GM21619 (cell line): ENCODE measurements at regions not wholly inside any gene's neighbourhood (a gene's known extent, or its start where the extent isn't known, plus 50 kb on each side); places are given as distances from the start of the nearest gene placed in this dataset.
A peak's percentile ranks its signal among the peaks of the same experiment; 100 is the strongest.
"Not testable (repeated sequence)": the region's sequence is repeated elsewhere in the genome, so short reads cannot be mapped to it uniquely, and the experiment has no call there.

Source experiments
- ATAC-seq: cut with Tn5 transposase; IDR thresholded peaks from one replicate; pipeline ENCODE4 v1.9.1; 2021; ENCODE audit not compliant: unreplicated experiment

DNA sequence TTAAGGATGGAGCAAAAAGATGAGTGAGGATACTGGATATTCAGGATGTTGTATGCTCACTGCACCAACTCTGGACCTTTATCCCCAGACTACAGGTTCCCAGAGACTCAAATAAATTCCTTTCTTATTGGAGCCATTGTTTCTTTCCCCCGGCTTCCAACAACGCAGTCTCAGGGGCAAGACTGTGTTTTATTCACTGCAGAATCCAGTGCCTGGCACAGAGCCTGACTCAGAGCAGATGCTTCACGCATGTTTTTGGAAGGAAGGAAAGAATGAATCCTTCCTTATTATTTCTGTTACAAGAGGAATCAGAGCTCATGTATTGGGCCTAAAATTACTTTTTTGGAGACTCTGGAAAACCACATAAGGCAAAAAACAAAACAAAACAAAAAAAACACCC, 96.0 kb upstream of the VGLL4 start:
- no peak for ATAC-seq

DNA sequence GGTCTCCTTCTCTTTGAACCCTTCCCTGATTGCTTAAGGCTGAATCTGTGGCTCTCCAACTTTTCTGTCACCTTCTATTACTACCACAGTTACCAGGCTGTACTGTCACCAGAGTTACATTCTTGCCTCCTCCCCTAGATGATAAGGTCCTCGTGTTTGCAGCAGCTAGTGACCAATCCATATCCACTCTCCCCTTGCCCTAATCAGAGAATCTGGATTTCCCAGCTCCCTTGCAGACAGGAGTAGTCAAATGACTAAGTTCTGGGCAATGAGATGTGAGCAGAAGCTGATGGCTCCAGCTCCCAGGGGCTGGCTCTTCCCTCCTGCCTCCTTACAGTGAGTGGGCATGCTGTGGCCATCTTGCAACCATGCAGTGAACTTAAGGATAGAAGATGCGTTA, 95.4 kb upstream of the VGLL4 start:
- ATAC-seq = no peak

DNA sequence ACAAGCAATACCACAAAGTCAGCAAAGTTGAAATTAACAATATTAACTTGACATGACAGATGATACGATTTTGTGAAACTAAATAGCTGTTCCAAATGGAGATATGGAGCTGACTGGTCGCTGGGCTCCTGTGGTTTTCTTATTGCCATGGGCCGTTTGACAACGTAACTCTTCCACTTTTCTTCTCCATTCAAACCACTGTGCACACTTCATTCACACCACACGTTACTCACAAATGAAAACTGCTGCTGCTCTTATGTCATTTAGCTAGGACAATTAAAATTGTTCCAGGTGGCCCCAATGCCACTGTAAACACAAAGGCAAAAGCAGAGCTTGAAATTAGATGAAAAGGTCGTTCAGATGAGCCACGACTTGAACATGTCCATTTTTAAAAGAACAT, 94.0 kb upstream of the VGLL4 start:
- ATAC-seq = no peak

DNA sequence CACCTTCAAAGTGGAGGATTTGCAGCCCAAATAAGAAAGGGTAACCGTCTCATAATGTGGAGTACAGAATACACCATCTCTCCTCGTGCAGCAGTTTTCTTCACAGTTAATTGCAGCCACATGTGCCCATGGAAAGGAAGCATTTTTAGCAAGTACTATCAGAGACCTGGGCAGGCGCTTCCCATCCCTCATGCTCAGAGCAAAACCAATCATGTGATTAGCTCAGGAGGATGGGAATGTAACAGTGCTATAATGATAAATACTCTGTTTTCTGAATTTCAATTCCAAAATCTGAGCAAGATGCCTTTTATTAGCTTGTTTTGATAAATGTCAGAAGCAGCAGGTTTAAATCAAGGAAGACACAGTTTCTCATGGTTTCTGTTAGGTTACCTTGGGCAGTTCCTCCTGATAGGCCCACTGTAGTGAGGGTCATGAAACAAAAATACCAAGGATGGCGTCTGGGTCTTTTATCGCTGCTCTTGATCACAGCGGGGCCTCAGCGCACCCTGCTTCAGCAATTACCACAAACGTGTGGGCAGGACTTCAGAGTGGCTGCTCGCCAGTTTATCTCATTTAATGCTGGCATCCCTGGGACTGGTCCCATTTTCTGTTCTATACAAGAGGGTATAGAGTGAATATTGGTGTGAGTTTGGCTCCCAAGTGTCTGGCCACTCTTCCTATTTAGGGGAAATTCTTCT, 92.6 kb upstream of the VGLL4 start:
- ATAC-seq = no peak

DNA sequence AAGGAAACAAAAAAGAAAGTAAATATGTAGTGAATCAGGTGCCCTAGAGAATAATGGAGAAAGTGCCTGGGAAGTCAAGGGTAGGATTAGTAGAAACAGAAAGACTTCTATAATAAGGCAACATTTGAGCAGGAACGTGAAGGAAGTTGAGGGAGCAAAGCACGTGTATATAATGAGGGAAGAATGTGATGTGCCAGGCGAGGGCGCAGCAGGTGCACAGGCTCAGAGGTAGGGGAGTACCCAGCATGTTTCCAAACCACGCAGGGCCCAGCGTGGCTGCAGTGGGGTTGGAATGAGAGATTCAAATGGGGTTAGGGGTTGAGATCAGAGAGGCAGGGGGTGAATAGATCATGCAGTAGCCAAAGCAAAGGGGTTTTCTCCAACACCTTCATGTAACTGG, 91.9 kb upstream of the VGLL4 start:
- ATAC-seq = no peak

DNA sequence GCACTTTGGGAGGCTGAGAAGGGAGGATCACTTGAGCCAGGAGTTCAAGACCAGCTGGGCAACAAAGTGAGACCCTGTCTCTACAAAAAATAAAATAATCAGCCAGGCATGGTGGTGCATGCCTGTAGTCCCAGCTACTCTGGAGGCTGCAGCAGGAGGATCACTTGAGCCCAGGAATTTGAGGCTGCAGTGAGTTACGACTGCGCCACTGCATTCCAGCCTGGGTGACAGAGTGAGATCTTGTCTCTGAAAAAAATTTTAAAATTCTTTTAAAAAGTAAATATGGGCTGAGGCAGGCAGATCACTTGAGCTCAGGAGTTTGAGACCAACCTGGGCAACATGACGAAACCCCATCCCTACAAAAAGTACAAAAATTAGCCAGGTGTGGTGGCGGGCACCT, 91.4 kb upstream of the VGLL4 start:
- not testable (repeated sequence) for ATAC-seq

DNA sequence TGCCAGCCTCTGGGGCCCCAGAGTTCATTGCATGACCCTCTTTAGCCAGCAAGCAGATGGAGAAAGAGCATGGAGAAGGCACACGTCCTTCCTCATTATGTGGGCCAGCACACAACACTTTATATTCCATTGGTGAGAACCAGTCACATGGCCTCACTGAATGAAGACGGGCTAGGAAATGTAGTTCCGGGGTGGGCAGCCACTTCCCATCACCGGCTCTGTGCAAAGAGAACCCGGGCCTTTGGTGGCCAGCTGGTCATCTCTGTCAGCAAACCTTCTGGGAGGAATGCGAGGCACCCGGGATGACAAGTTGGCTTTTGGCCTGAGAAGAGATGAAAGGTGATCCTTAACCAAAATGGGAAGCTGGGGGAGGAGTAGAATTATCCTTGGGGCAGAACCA, 90.2 kb upstream of the VGLL4 start:
- ATAC-seq = no peak

DNA sequence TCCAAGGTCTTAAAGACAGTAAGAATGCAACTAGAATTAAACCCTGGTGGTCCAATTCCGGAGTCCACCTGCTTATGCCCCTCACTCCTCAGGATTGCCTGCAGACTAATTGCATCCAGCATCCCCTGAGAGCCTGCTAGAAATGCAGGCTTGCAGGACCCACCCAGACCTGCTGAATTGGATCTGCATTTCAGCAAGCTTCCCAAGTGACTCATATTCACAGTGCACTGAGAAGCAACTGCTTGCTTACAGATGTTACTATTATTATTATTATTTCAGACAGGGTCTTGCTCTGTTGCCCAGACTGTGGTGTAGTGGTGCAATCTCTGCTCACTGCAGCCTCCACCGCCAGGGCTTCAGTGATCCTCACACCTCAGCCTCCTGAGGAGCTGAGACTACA, 83.5 kb upstream of the VGLL4 start:
- ATAC-seq = no peak

DNA sequence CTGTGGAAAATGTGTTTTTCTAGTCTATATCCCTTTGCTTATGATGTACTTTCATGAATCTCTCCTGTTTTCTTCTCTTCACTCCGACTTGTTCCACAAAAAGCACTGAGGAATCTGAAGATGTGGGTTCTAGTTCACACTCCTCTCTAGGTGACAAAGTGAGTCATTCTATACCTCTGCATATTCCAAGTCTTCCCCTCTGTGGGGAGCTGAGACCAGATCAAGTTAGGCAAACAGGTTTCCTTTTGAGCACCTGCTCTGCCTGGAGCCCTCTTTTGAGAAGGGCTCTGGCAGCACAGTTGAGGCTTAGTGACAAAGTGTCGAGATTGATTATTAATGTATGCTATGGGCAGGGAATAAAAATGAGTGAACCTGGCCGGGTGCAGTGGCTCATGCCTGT, 82.4 kb upstream of the VGLL4 start:
- ATAC-seq = no peak

DNA sequence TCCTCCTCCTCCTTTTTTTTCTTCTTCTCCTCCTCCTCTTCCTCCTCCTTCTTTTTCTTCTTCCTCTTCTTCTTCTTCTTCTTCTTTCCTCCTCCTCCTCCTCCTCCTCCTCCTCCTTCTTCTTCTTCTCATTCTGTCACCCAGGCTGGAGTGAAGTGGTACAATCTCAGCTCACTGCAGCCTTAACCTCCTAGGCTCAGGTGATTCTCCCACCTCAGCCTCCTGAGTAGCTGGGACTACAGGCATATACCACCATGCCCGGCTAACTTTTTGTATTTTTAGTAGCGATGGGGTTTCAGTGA, 81.6 kb upstream of the VGLL4 start:
- ATAC-seq = not testable (repeated sequence)

DNA sequence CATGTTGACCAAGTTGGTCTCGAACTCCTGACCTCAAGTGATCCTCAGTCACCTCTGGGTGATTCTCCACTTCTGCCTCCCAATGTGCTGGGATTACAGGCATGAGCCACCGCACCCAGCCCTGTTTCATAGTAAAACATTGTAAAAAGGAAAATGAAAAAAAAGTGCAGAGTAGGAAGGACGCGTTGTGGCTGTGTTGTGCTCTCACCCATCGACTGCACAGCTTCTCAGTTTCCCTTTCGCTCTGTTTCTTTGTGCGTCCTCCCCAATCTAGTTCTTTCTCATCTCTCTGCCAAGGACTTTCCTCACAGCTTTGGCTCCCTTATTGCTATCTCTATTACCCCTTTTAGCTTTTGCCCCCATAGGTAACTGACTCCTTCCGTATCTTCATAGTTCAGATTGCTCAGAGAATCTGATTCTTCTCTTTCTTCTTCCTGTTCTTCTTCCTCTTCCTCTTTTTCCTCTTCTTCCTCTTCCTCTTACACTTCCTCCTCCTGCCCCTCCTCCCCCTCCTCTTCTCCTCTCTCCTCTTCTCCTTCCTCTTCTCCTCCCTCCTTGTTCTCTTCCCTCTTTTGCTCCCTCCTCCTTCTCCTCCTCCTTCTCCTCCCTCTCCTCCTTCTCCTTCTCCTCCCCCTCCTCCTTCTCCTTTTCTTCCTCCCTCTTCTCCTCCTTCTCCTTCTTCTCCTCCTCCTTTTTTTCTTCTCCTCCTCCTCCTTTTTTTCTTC, 81.1 kb upstream of the VGLL4 start:
- ATAC-seq = peak; percentile 59

DNA sequence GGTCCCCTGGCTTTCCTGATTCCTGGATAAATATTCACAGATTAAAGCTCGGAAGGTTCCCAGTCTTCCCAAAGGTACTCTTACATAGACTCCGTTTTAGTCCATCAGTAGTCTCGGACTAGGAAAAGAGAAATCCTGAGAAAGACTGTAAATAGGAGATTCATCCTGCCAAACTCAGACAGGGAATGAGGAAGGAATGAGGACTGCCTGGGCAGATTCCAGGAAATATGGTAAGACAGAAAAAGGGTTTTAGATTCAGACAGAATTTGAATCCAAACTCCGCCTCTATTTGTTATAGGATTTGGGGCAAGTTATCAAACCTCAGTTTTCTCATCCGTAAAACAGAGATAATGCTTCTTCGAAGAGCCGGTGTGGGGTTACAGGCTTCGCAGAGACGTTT, 77.8 kb upstream of the VGLL4 start:
- ATAC-seq = no peak

DNA sequence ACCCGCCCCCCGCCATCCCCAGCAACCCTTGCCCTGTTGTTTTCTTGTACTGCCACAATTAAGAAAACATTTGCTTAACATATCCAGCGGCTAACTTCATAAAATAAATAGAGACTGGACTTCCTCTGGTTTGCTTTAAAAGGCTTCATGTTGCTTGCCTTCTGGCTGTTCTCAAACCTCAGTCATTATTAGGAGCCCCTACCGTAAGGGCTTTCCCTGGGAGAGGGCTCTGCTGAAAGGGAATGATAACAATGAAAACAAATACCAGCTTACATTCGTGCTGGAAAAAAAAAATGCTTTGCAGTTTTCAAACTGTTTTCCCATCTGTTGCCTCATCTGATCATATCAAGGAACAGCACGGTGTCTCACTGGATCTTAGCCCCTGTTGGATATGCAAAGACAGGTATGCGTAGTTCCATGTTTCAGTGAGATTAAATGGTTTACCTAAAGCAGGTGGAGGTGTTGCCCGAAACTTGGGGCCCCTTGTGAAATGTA, 77.2 kb upstream of the VGLL4 start:
- ATAC-seq = no peak

DNA sequence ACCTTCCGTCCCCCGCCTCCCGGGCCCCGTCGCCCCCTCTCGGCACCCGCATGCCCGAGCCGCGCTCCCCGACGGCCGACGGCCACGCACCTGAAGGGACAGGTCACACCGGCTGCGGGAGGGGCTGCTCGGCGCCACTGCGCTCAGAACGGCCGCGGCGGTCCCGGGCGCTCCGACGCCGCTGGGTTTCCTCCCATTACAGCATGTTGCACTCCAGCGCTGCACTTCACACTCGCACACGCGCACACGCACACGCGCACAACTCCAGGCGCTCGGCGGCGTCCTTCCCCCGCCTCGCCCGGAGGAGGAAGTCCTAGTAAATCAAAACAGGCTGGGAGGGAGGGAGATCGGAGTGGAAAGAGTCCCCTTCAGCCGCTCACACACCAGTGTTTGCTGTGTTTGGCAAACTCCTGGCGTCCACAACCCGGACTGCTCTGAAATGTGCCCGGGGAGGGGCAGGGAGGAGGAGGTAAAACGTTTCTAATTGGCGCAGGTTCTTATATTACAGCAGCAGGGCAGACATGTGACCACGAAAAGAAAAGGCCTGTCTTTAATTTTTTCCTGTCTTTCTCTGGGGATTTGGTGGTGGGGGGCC, 76.7 kb upstream of the VGLL4 start:
- peak; percentile 21 for ATAC-seq

DNA sequence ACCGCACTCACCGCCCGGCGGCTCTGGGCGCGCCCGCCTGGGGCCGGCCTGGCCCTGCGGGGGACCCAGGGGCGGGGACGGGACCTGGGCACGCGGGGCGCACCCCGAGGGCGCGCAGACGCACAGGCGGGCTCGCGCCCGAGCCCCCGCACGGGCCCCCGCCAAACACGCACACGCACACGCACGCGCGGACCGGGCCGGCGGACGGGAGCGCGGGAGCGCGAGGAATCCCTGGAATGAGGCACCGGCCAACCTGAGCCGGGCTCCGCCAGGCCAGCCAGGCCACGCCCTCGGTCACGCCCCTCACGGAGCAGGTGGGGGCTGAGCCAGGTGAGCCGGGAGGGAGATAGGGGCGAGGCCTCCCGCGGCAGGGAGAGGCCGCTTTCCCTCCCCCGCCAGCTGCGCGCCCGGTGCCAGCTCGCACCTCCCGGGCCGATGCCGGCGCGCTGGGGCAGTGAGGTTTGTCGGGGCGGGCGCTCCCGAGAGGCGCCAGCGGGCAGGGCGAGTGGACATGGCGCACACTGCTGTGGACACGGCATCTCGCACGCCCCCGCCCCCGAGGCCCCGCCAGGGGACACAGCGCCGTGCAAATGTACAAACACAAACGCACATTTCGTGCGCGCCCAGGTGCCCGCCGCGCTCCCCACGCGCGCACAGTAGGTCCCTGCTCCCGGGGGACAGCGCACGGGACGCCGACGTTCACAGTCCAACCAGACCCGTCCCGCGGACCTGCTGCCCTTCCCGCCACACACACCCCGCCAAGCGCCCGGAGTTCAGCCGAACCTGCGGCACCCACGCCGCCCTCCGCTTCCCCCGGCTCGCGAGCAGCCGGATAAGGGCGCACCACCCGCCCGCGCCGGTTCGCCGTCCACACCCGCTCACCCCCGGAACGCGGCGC, 75.9 kb upstream of the VGLL4 start:
- peak; percentile 65 for ATAC-seq

DNA sequence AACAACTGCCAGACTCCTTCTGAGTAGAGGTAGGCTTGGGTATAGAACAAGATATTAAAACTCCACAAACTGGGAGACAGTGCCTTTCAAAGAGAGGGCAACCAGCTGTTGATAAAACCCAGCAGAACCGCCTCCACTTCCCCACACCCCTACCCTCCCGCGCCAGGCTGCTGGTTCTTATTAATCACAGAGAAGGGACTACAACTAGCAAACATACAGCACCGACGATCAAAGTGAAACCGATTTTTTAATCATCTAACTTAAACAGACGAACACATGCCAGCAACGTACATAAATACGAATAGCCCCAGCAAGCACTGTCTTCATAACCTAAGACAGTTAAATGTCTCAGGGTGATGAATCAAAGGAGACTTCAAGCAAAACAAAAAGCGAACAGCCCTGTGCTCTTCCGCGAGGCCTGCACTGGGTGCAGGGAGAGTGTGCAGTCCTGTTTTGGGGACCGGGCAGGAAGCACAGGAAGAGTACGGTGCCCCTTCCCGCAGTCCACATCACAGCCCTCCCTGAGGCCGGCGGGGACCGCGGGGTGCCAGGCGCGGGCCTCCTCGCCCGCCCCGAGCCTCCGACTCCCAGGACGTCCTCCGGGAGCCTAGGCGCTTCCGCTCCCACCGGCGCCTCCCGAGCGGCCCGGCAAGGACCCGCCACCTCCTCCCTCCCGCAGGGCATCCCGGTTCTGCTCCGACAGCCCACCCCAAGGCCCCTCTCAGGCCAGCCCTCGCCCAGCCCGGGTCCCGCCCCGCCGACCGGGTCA, 75.1 kb upstream of the VGLL4 start:
- peak; percentile 31 for ATAC-seq

DNA sequence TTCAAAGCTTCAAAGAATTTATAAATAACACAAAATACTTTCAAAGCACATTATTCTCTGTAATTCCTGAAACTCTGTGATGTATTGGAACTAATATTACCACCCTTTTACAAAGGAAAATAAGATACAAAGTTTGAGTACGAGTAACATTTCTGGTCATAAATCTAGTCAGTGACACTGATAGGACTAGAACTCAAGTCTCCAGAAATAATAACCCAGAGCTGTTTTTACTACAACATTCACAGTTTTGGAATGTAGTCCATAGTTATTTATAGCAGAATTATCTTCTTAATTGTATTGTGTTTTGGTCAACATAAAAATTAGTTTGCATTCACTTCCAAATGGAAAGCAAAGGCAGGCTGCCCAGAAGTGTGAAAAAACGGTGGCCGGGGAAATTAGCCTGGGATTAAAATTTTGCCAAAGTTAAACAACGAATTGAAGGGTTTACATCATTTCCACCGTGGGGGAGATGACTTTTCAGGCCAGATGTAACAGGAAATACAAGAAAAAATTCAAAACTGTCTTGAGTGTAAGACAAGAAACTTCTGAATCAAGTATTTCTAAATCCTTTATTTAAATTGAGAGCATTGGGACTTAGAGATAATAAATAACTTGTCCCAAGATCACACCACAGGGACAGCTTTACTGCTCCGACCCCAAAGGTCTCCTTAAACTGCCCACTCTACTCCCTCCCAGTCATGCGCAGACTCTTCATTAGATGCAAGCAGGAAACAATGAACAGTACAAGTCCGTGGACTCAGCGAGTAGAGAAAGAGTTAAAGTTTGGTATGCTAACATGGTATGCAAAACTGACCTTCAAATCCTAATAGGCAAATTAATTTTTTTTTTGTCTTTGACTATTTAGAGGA, 74.3 kb upstream of the VGLL4 start:
- peak; percentile 12 for ATAC-seq

DNA sequence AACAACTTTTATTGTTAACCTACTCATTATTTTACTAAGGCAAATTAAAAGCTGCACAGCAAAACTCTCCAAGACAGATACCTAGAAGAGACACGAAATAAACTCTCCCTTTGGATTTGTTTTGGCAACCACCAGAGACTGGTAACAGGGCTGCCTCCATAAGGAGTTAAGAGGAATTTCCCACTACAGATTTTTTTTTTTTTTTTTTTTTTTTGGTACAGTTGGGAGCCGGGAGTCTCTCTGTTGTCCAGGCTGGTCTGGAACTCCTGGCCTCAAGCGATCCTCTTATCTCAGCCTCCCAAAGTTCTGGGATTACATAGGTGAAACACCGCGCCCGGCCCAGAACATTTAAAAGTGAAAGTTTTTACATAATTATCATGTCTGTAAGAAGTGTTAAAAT, 73.6 kb upstream of the VGLL4 start:
- ATAC-seq = no peak

DNA sequence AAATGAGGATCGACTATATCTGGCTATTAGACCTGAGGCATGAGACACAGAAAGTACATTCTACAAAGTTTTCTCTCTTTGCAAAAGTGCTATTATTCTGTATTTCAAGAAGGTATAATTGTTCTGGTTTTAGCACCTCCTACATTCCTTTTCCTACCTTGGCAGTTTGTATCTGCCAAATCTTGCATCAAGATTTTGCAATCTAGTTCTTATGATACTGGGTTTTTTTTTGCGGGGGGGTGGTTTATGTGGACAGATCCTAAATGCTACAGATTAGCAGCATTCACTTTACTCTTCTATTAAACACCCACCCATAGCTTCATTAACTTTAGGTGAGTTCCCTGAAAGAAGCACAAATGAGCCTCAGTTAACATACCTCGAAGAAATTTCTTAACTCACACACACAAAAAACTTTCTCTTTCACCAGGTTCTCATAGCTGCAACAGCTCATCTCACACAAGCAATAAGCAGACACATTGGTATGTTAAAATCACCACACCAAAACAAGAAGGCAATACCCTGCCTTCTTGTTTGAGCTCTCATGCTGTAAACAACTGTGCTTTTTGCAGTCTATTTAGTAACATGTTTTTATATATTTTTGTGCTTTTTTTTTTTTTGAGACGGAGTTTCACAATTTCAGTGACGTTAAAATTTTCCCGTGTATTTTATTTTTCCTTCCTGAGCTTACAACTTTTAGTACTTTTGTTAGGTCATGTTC, 73.0 kb upstream of the VGLL4 start:
- ATAC-seq = no peak
